GM23338 (cell line): ENCODE measurements at regions not wholly inside any gene's neighbourhood (a gene's known extent, or its start where the extent isn't known, plus 50 kb on each side); places are given as distances from the start of the nearest gene placed in this dataset.

Source experiments
- ATAC-seq: fragments of 200-7000 bp; cut with Tn5 transposase; 3 replicates; pipeline ENCODE4 v1.9.1; 2020
- DNase-seq: peaks from one replicate; pipeline ENCODE4 v3.0.0-alpha.2; 2015; ENCODE audit warnings: low spot score
- H2AFZ ChIP-seq: fragments of 200-600 bp; sonication (generic); 2 replicates; pipeline ENCODE4 v1.8.0; 2016; ENCODE audit warnings: antibody characterized with exemption, mild to moderate bottlenecking, moderate library complexity
- H3F3A ChIP-seq: fragments of 200-600 bp; sonication (generic); replicated peaks from 2 replicates; pipeline ENCODE4 v1.8.0; 2017; ENCODE audit warnings: antibody characterized with exemption, mixed run types, low read depth
- H3K27ac ChIP-seq: fragments of 200-600 bp; sonication (generic); 2 replicates; pipeline ENCODE4 v1.6.1; 2016; ENCODE audit warnings: low read depth
- H3K27me3 ChIP-seq: fragments of 200-600 bp; sonication (generic); 2 replicates; pipeline ENCODE4 v1.8.0; 2016; ENCODE audit warnings: mild to moderate bottlenecking, mixed run types, moderate library complexity; ENCODE audit not compliant: insufficient read depth
- H3K36me3 ChIP-seq: fragments of 200-600 bp; sonication (generic); 2 replicates; pipeline ENCODE4 v1.8.0; 2016; ENCODE audit warnings: mild to moderate bottlenecking; ENCODE audit not compliant: insufficient read depth
- H3K4me1 ChIP-seq: fragments of 200-600 bp; sonication (generic); 2 replicates; pipeline ENCODE4 v1.8.0; 2016; ENCODE audit warnings: mild to moderate bottlenecking, moderate library complexity; ENCODE audit not compliant: insufficient read depth
- H3K4me2 ChIP-seq: fragments of 200-600 bp; sonication (generic); 2 replicates; pipeline ENCODE4 v1.7.1; 2017; ENCODE audit warnings: mixed run types
- H3K4me3 ChIP-seq: fragments of 200-600 bp; sonication (generic); 2 replicates; pipeline ENCODE4 v1.6.1; 2016; ENCODE audit warnings: mixed run types
- H3K79me2 ChIP-seq: fragments of 200-600 bp; sonication (generic); replicated peaks from 2 replicates; pipeline ENCODE4 v1.8.0; 2017; ENCODE audit warnings: mild to moderate bottlenecking; ENCODE audit not compliant: insufficient read depth
- H3K9me2 ChIP-seq: fragments of 200-600 bp; sonication (generic); 2 replicates; pipeline ENCODE4 v1.8.0; 2017; ENCODE audit not compliant: insufficient read depth
- H4K20me1 ChIP-seq: fragments of 200-600 bp; sonication (generic); replicated peaks from 2 replicates; pipeline ENCODE4 v1.8.0; 2017; ENCODE audit warnings: mild to moderate bottlenecking; ENCODE audit not compliant: insufficient read depth
- H3K27ac Mint-ChIP-seq: 2 replicates; pipeline ENCODE4 v1.8.0; 2020; ENCODE audit warnings: inconsistent platforms, mild to moderate bottlenecking, moderate library complexity, mixed read lengths
- H3K27me3 Mint-ChIP-seq: 3 replicates; pipeline ENCODE4 v1.8.0; 2022; ENCODE audit warnings: low read depth, mild to moderate bottlenecking, moderate library complexity, mixed read lengths, inconsistent platforms; ENCODE audit not compliant: insufficient read depth, poor library complexity
- H3K36me3 Mint-ChIP-seq: 3 replicates; pipeline ENCODE4 v1.8.0; 2021; ENCODE audit warnings: low read depth, mild to moderate bottlenecking, inconsistent platforms, moderate library complexity, mixed read lengths
- H3K4me1 Mint-ChIP-seq: 3 replicates; pipeline ENCODE4 v1.8.0; 2020; ENCODE audit warnings: mild to moderate bottlenecking, inconsistent platforms, mixed read lengths
- H3K4me3 Mint-ChIP-seq: 3 replicates; pipeline ENCODE4 v1.8.0; 2021; ENCODE audit warnings: moderate library complexity, mild to moderate bottlenecking, inconsistent platforms, mixed read lengths
- H3K9me3 Mint-ChIP-seq: 3 replicates; pipeline ENCODE4 v1.8.0; 2020; ENCODE audit warnings: moderate library complexity, mild to moderate bottlenecking, inconsistent platforms, mixed read lengths
- CREB1 ChIP-seq: fragments of 250-450 bp; sonication (Bioruptor Pico); IDR thresholded peaks from 2 replicates; pipeline ENCODE4 v1.5.0; 2020; ENCODE audit warnings: low read depth, mild to moderate bottlenecking, moderate library complexity
- CTCF ChIP-seq, 2 experiments: fragments of 200-600 bp in 1 of 2; sonication (generic) in 1 of 2; conservative IDR thresholded peaks; 2 replicates each; pipeline versions ENCODE4 v1.5.1 to v1.6.1; 2016 to 2017; ENCODE audit warnings: antibody characterized with exemption in 2 of 2, low read depth in 2 of 2, mild to moderate bottlenecking in 2 of 2, moderate library complexity in 1 of 2
- ETS1 ChIP-seq: IDR thresholded peaks from 2 replicates; pipeline ENCODE4 v1.6.1; 2016; ENCODE audit warnings: antibody characterized with exemption
- EZH2 ChIP-seq: fragments of 200-600 bp; sonication (generic); IDR thresholded peaks from one replicate; pipeline ENCODE4 v1.8.0; 2017; ENCODE audit warnings: antibody characterized with exemption, mild to moderate bottlenecking, low read depth; ENCODE audit not compliant: unreplicated experiment
- EZH2phosphoT487 ChIP-seq: fragments of 200-600 bp; sonication (generic); IDR thresholded peaks from one replicate; pipeline ENCODE4 v1.8.1; 2018; ENCODE audit warnings: antibody characterized with exemption; ENCODE audit not compliant: unreplicated experiment
- JUNB ChIP-seq: IDR thresholded peaks from one replicate; pipeline ENCODE4 v1.6.1; 2016; ENCODE audit warnings: antibody characterized with exemption; ENCODE audit not compliant: unreplicated experiment
- NANOG ChIP-seq: IDR thresholded peaks from 2 replicates; pipeline ENCODE4 v1.6.1; 2016; ENCODE audit warnings: antibody characterized with exemption, borderline replicate concordance
- POLR2AphosphoS5 ChIP-seq: IDR thresholded peaks from 2 replicates; pipeline ENCODE4 v1.6.1; 2016; ENCODE audit warnings: antibody characterized with exemption, low read depth
- REST ChIP-seq: IDR thresholded peaks from one replicate; pipeline ENCODE4 v1.6.1; 2018; ENCODE audit warnings: antibody characterized with exemption; ENCODE audit not compliant: unreplicated experiment
- STAT1 ChIP-seq: IDR thresholded peaks from one replicate; pipeline ENCODE4 v1.6.1; 2016; ENCODE audit warnings: antibody characterized with exemption; ENCODE audit not compliant: unreplicated experiment
- ZNF114 ChIP-seq: fragments of 250-450 bp; sonication (Bioruptor Pico); IDR thresholded peaks from 2 replicates; pipeline ENCODE4 v1.5.0; 2020; ENCODE audit warnings: mild to moderate bottlenecking, moderate library complexity
- ZNF331 ChIP-seq: fragments of 250-450 bp; sonication (Bioruptor Pico); IDR thresholded peaks from 2 replicates; pipeline ENCODE4 v1.5.0; 2020; ENCODE audit warnings: low read depth, mild to moderate bottlenecking, moderate library complexity
- ZNF462 ChIP-seq: fragments of 250-450 bp; sonication (Bioruptor Pico); IDR thresholded peaks from 2 replicates; pipeline ENCODE4 v1.5.0; 2020; ENCODE audit warnings: mild to moderate bottlenecking, moderate library complexity

GRCh38 chr4:136311774-136312173 lies 1220.5 kb downstream of the PCDH18 start:
- no peak for TF ChIP-seq STAT1
- TF ChIP-seq ZNF462 (CRISPR knock-in tag), result no peak
- no peak for TF ChIP-seq ZNF331 (CRISPR knock-in tag)
- no peak for TF ChIP-seq CTCF (conservative IDR thresholded peaks at IDR 0.05; ENCODE audit: low read depth in 2 of 2)
- no peak for TF ChIP-seq CREB1 (CRISPR knock-in tag)
- no peak for TF ChIP-seq POLR2AphosphoS5
- no peak for TF ChIP-seq ZNF114
- no peak for TF ChIP-seq REST
- TF ChIP-seq JUNB, result no peak
- TF ChIP-seq NANOG, result no peak
- TF ChIP-seq EZH2, result no peak
- TF ChIP-seq ETS1, result no peak
- TF ChIP-seq EZH2phosphoT487, result no peak
- Histone ChIP-seq H3K4me2 (no peak overlapping the region), H3K27me3 (no peaks in the 10 kb centered on the region), H2AFZ (no peak overlapping the region), H3K4me1 (peaks cover 6% of the 10 kb centered on the region), H3K9me2 (no peaks in the 10 kb centered on the region), H3F3A (no peaks in the 10 kb centered on the region), H3K79me2 (no peaks in the 10 kb centered on the region), H3K36me3 (no peaks in the 10 kb centered on the region), H4K20me1 (no peaks in the 10 kb centered on the region), H3K4me3 (no peak overlapping the region), H3K27ac (no peak overlapping the region)
- Mint-ChIP-seq H3K4me3 (no peak overlapping the region), H3K36me3 (no peaks in the 10 kb centered on the region), H3K9me3 (no peaks in the 10 kb centered on the region), H3K27ac (no peak overlapping the region), H3K4me1 (peaks cover 9% of the 10 kb centered on the region), H3K27me3 (no peaks in the 10 kb centered on the region)
- DNase-seq (no peak), ATAC-seq (no peak)
